H1 (cell line): ENCODE measurements at regions not wholly inside any gene's neighbourhood (a gene's known extent, or its start where the extent isn't known, plus 50 kb on each side); places are given as distances from the start of the nearest gene placed in this dataset.

ENCODE experiments used
- TAF7 ChIP-seq: optimal IDR thresholded peaks from 2 replicates; pipeline ENCODE3; 2011; ENCODE audit warnings: low read depth, mild to moderate bottlenecking, inconsistent platforms, low read length, moderate library complexity, borderline replicate concordance

- no peak for TF ChIP-seq TAF7
- TF ChIP-seq, all 59 proteins: peak for 0
Observed at GRCh38 chr2:191567206-191567605, 110.7 kb upstream of the NABP1 start (continued).
